HEK293 (cell line): ENCODE measurements at regions not wholly inside any gene's neighbourhood (a gene's known extent, or its start where the extent isn't known, plus 50 kb on each side); places are given as distances from the start of the nearest gene placed in this dataset.

ENCODE experiments used
- CTCF ChIP-seq: fragments of 450-650 bp; formaldehyde crosslinking; IDR thresholded peaks from 2 replicates; pipeline ENCODE4 v1.5.1; 2016; ENCODE audit warnings: missing biosample characterization, missing genetic modification characterization
- HOXA7 ChIP-seq: sonication (generic); formaldehyde crosslinking; IDR thresholded peaks from 2 replicates; pipeline ENCODE4 v1.8.1; 2022; ENCODE audit warnings: missing genetic modification reagents, borderline replicate concordance
- PATZ1 ChIP-seq: fragments of 450-650 bp; formaldehyde crosslinking; IDR thresholded peaks from 2 replicates; pipeline ENCODE4 v1.5.1; 2016; ENCODE audit warnings: missing biosample characterization, missing genetic modification characterization
- PRDM6 ChIP-seq: fragments of 450-650 bp; formaldehyde crosslinking; IDR thresholded peaks from 2 replicates; pipeline ENCODE4 v1.5.1; 2017; ENCODE audit warnings: missing biosample characterization, missing genetic modification characterization
- REPIN1 ChIP-seq: fragments of 450-650 bp; formaldehyde crosslinking; IDR thresholded peaks from 2 replicates; pipeline ENCODE4 v1.5.1; 2017; ENCODE audit warnings: missing biosample characterization, missing genetic modification characterization, low read depth
- TCF7L2 ChIP-seq: IDR thresholded peaks from 2 replicates; pipeline ENCODE4 v1.6.1; 2011; ENCODE audit warnings: low read depth, mild to moderate bottlenecking, inconsistent platforms, low read length, moderate library complexity, borderline replicate concordance
- YY1 ChIP-seq: fragments of 450-650 bp; formaldehyde crosslinking; IDR thresholded peaks from 2 replicates; pipeline ENCODE4 v1.5.1; 2018; ENCODE audit warnings: missing biosample characterization, missing genetic modification characterization
- ZNF274 ChIP-seq, 2 experiments: fragments of 200-500 bp in 1 of 2; fragments of 450-650 bp in 1 of 2; sonication (Bioruptor generic) in 1 of 2; formaldehyde crosslinking in 1 of 2; IDR thresholded peaks; 2 replicates each; pipeline versions ENCODE4 v1.5.1 to v1.6.1; 2014 to 2016; ENCODE audit warnings: borderline replicate concordance in 1 of 2, inconsistent platforms in 1 of 2, low read length in 1 of 2, missing biosample characterization in 1 of 2, missing genetic modification characterization in 1 of 2
- ZNF561 ChIP-seq: fragments of 450-650 bp; IDR thresholded peaks from 2 replicates; pipeline ENCODE4 v1.5.1; 2018; ENCODE audit warnings: missing biosample characterization, missing genetic modification characterization, borderline replicate concordance
- ZNF791 ChIP-seq: fragments of 450-650 bp; formaldehyde crosslinking; IDR thresholded peaks from 2 replicates; pipeline ENCODE4 v1.5.1; 2016; ENCODE audit warnings: missing biosample characterization, missing genetic modification characterization

GRCh38 chr14:53409969-53410368 lies 256.8 kb upstream of the DDHD1 start:
- no peak for TF ChIP-seq YY1 (tag by site-specific recombination)
- TF ChIP-seq CTCF (tag by site-specific recombination): no peak
- TF ChIP-seq REPIN1 (tag by site-specific recombination): no peak
- no peak for TF ChIP-seq PRDM6 (tag by site-specific recombination)
- no peak for TF ChIP-seq ZNF791
- TF ChIP-seq HOXA7 (CRISPR knock-in tag): no peak
- TF ChIP-seq TCF7L2: no peak
- no peak for TF ChIP-seq PATZ1 (tag by site-specific recombination)
- no peak for TF ChIP-seq ZNF274 (IDR thresholded peaks at IDR 0.05; ENCODE audit: low read length)
- TF ChIP-seq ZNF274 (tag by site-specific recombination; IDR thresholded peaks at IDR 0.05; ENCODE audit: borderline replicate concordance): no peak
- TF ChIP-seq ZNF561 (tag by site-specific recombination): no peak
